Fibroblast of skin of left biceps (primary cell): ENCODE measurements at regions not wholly inside any gene's neighbourhood (a gene's known extent, or its start where the extent isn't known, plus 50 kb on each side); places are given as distances from the start of the nearest gene placed in this dataset.
"Not testable (repeated sequence)": the region's sequence is repeated elsewhere in the genome, so short reads cannot be mapped to it uniquely, and the experiment has no call there.

Source experiments
- DNase-seq, 2 experiments: peaks; one replicate each; pipeline ENCODE4 v3.0.0-alpha.2; 2013; ENCODE audit warnings: low read depth in 2 of 2

GRCh38 chr9:89695441-89695891 lies 90.7 kb downstream of the GADD45G start:
- no peak for DNase-seq

- not testable (repeated sequence) for DNase-seq
Observed at GRCh38 chr9:89695979-89696378, 91.2 kb downstream of the GADD45G start.

- DNase-seq, result no peak
Observed at GRCh38 chr9:89696780-89697179, 92.0 kb downstream of the GADD45G start.

GRCh38 chr9:89697553-89697952 lies 92.7 kb downstream of the GADD45G start:
- no peak for DNase-seq

- DNase-seq, result no peak
Observed at GRCh38 chr9:89698411-89699005, 93.7 kb downstream of the GADD45G start.

GRCh38 chr9:89699646-89700045 lies 94.8 kb downstream of the GADD45G start:
- DNase-seq, result no peak

- DNase-seq, result no peak
Observed at GRCh38 chr9:89701221-89701798, 96.5 kb downstream of the GADD45G start.

- DNase-seq, result no peak
Observed at GRCh38 chr9:89702401-89702800, 97.6 kb downstream of the GADD45G start.

- DNase-seq, result no peak
Observed at GRCh38 chr9:89705651-89706050, 100.8 kb downstream of the GADD45G start.

GRCh38 chr9:89706086-89706485 lies 101.3 kb downstream of the GADD45G start:
- DNase-seq, result no peak

- DNase-seq, result no peak
Observed at GRCh38 chr9:89706731-89707191, 101.9 kb downstream of the GADD45G start.

- DNase-seq, result no peak
Observed at GRCh38 chr9:89710697-89711096, 105.9 kb downstream of the GADD45G start.

- no peak for DNase-seq
Observed at GRCh38 chr9:89711866-89712265, 107.1 kb downstream of the GADD45G start.

GRCh38 chr9:89712283-89712682 lies 107.5 kb downstream of the GADD45G start:
- DNase-seq, result no peak

GRCh38 chr9:89714321-89714720 lies 109.5 kb downstream of the GADD45G start:
- DNase-seq, result no peak

- DNase-seq, result no peak
Observed at GRCh38 chr9:89715318-89715858, 110.6 kb downstream of the GADD45G start.

- DNase-seq, result no peak
Observed at GRCh38 chr9:89715881-89716280, 111.1 kb downstream of the GADD45G start.

GRCh38 chr9:89716559-89716958 lies 111.7 kb downstream of the GADD45G start:
- no peak for DNase-seq

- DNase-seq, result no peak
Observed at GRCh38 chr9:89718176-89718575, 113.4 kb downstream of the GADD45G start.

- DNase-seq, result no peak
Observed at GRCh38 chr9:89718651-89719050, 113.8 kb downstream of the GADD45G start.

GRCh38 chr9:89719202-89719601 lies 114.4 kb downstream of the GADD45G start:
- DNase-seq, result no peak

- no peak for DNase-seq
Observed at GRCh38 chr9:89720696-89721175, 115.9 kb downstream of the GADD45G start.

- DNase-seq, result no peak
Observed at GRCh38 chr9:89721176-89721700, 116.4 kb downstream of the GADD45G start.
